IMR-90 (cell line): ENCODE measurements at regions not wholly inside any gene's neighbourhood (a gene's known extent, or its start where the extent isn't known, plus 50 kb on each side); places are given as distances from the start of the nearest gene placed in this dataset.

Experiments
- ATAC-seq: fragments of 200-7000 bp; cut with Tn5 transposase; 2 replicates; pipeline ENCODE4 v1.9.1; 2020; ENCODE audit warnings: low read depth, mild to moderate bottlenecking, moderate library complexity
- BruUV-seq: library from RNA; stranded (reverse); fragments of 400-500 nt; replicated peaks from 2 replicates; lab custom pipeline; 2021; lab: Mats Ljungman, UMichigan
- CTCF ChIA-PET: fragments of 300-600 bp; formaldehyde crosslinking; extraction: SDS; loops from one replicate; lab custom pipeline; 2021; ENCODE audit warnings: antibody characterized with exemption; lab: Yijun Ruan, JAX
- POLR2A ChIA-PET: fragments of 300-600 bp; sonication (Branson Sonifier 250); formaldehyde crosslinking; loops from one replicate; lab custom pipeline; 2022; ENCODE audit warnings: antibody characterized with exemption; ENCODE audit not compliant: unreplicated experiment; lab: Charles Lee
- DNase-seq: peaks from one replicate; pipeline ENCODE4 v3.0.0; 2013
- H2AFZ ChIP-seq: replicated peaks from 2 replicates; pipeline ENCODE3; 2013; ENCODE audit warnings: low read length, mild to moderate bottlenecking; ENCODE audit not compliant: poor library complexity
- H2AK5ac ChIP-seq: 2 replicates; pipeline ENCODE4 v1.6.1; 2013; ENCODE audit warnings: low read depth, low read length, inconsistent platforms
- H2AK9ac ChIP-seq: replicated peaks from 2 replicates; pipeline ENCODE3; 2013; ENCODE audit warnings: mild to moderate bottlenecking, low read depth, low read length, moderate library complexity; ENCODE audit not compliant: poor library complexity
- H2BK120ac ChIP-seq: 2 replicates; pipeline ENCODE4 v1.6.1; 2013; ENCODE audit warnings: low read depth, low read length, inconsistent platforms
- H2BK15ac ChIP-seq: 3 replicates; pipeline ENCODE4 v1.6.1; 2013; ENCODE audit warnings: low read depth, low read length, inconsistent platforms
- H2BK20ac ChIP-seq: 2 replicates; pipeline ENCODE4 v1.6.1; 2013; ENCODE audit warnings: low read depth, mild to moderate bottlenecking, inconsistent platforms, low read length, moderate library complexity
- H2BK5ac ChIP-seq: 2 replicates; pipeline ENCODE4 v1.6.1; 2013; ENCODE audit warnings: mild to moderate bottlenecking, low read depth, low read length, inconsistent platforms; ENCODE audit not compliant: poor library complexity, severe bottlenecking
- H3K14ac ChIP-seq: replicated peaks from 2 replicates; pipeline ENCODE4 v1.6.1; 2013; ENCODE audit warnings: low read depth, low read length, inconsistent platforms
- H3K18ac ChIP-seq: 2 replicates; pipeline ENCODE4 v1.6.1; 2013; ENCODE audit warnings: low read depth, low read length, control low read depth
- H3K23ac ChIP-seq: 2 replicates; pipeline ENCODE4 v1.6.1; 2013; ENCODE audit warnings: low read depth, low read length, inconsistent platforms
- H3K27ac ChIP-seq: 2 replicates; pipeline ENCODE4 v1.5.1; 2013; ENCODE audit warnings: mild to moderate bottlenecking, control low read depth, low read length; ENCODE audit not compliant: insufficient read depth
- H3K27me3 ChIP-seq: 2 replicates; pipeline ENCODE4 v1.6.1; 2013; ENCODE audit warnings: low read length; ENCODE audit not compliant: control insufficient read depth, insufficient read depth
- H3K36me3 ChIP-seq: 2 replicates; pipeline ENCODE4 v1.6.1; 2013; ENCODE audit warnings: low read length, mixed read lengths; ENCODE audit not compliant: control insufficient read depth, insufficient read depth
- H3K4ac ChIP-seq: 2 replicates; pipeline ENCODE4 v1.6.1; 2013; ENCODE audit warnings: low read depth, low read length, inconsistent platforms
- H3K4me1 ChIP-seq: 2 replicates; pipeline ENCODE4 v1.6.1; 2013; ENCODE audit warnings: low read length, mixed read lengths; ENCODE audit not compliant: control insufficient read depth, insufficient read depth
- H3K4me2 ChIP-seq: 2 replicates; pipeline ENCODE4 v1.6.1; 2013; ENCODE audit warnings: low read depth, mild to moderate bottlenecking, control low read depth, low read length, moderate library complexity
- H3K4me3 ChIP-seq: 2 replicates; pipeline ENCODE4 v1.5.1; 2013; ENCODE audit warnings: low read depth, mild to moderate bottlenecking, control low read depth, low read length, moderate library complexity; ENCODE audit not compliant: insufficient read depth
- H3K56ac ChIP-seq: 2 replicates; pipeline ENCODE4 v1.6.1; 2013; ENCODE audit warnings: low read length, inconsistent platforms; ENCODE audit not compliant: insufficient read depth; ENCODE audit errors: extremely low read depth
- H3K79me1 ChIP-seq, 2 experiments: 2 replicates each; pipeline ENCODE4 v1.6.1; 2013; ENCODE audit warnings: low read length in 2 of 2, inconsistent platforms in 1 of 2, low read depth in 1 of 2
- H3K9ac ChIP-seq: 2 replicates; pipeline ENCODE4 v1.6.1; 2013; ENCODE audit warnings: low read depth, low read length, control low read depth
- H3K9me1 ChIP-seq: 2 replicates; pipeline ENCODE4 v1.6.1; 2013; ENCODE audit warnings: low read length, inconsistent platforms; ENCODE audit not compliant: insufficient read depth
- H3K9me3 ChIP-seq: 2 replicates; pipeline ENCODE4 v1.6.1; 2013; ENCODE audit warnings: low read length; ENCODE audit not compliant: control insufficient read depth, insufficient read depth
- H4K20me1 ChIP-seq: 2 replicates; pipeline ENCODE4 v1.6.1; 2013; ENCODE audit warnings: low read length, inconsistent platforms; ENCODE audit not compliant: insufficient read depth
- H4K5ac ChIP-seq: 2 replicates; pipeline ENCODE4 v1.6.1; 2013; ENCODE audit warnings: mild to moderate bottlenecking, low read depth, low read length, control low read depth
- H4K8ac ChIP-seq, 2 experiments: 2 replicates each; pipeline ENCODE4 v1.6.1; 2013; ENCODE audit warnings: low read depth in 2 of 2, low read length in 2 of 2, control low read depth in 1 of 2, inconsistent platforms in 1 of 2
- H4K91ac ChIP-seq: 2 replicates; pipeline ENCODE4 v1.6.1; 2013; ENCODE audit warnings: low read depth, low read length, inconsistent platforms; ENCODE audit not compliant: insufficient read depth
- BHLHE40 ChIP-seq: fragments of 150-350 bp; IDR thresholded peaks from 2 replicates; pipeline ENCODE4 v1.6.1; 2016; ENCODE audit warnings: mild to moderate bottlenecking, low read depth, low read length
- CEBPB ChIP-seq: IDR thresholded peaks from 2 replicates; pipeline ENCODE4 v1.6.1; 2012; ENCODE audit warnings: low read depth, low read length, improper control_type of control experiment
- CHD1 ChIP-seq: IDR thresholded peaks from 2 replicates; pipeline ENCODE4 v1.6.1; 2012; ENCODE audit warnings: low read depth, low read length, improper control_type of control experiment
- CTCF ChIP-seq: conservative IDR thresholded peaks from 2 replicates; pipeline ENCODE4 v1.5.1; 2012; ENCODE audit warnings: mild to moderate bottlenecking, low read depth, low read length, improper control_type of control experiment
- FOS ChIP-seq: fragments of 150-350 bp; IDR thresholded peaks from 2 replicates; pipeline ENCODE4 v1.6.1; 2016; ENCODE audit warnings: low read depth, low read length
- MAFK ChIP-seq: IDR thresholded peaks from 2 replicates; pipeline ENCODE4 v1.6.1; 2012; ENCODE audit warnings: low read depth, low read length, improper control_type of control experiment
- MAZ ChIP-seq: IDR thresholded peaks from 2 replicates; pipeline ENCODE4 v1.6.1; 2012; ENCODE audit warnings: low read depth, mild to moderate bottlenecking, low read length, improper control_type of control experiment, moderate library complexity, borderline replicate concordance
- MXI1 ChIP-seq: IDR thresholded peaks from 2 replicates; pipeline ENCODE4 v1.6.1; 2012; ENCODE audit warnings: low read depth, mild to moderate bottlenecking, low read length, moderate library complexity, borderline replicate concordance
- NFE2L2 ChIP-seq: fragments of 150-350 bp; IDR thresholded peaks from 2 replicates; pipeline ENCODE4 v1.6.1; 2016; ENCODE audit warnings: low read depth, mild to moderate bottlenecking, low read length
- POLR2A ChIP-seq: IDR thresholded peaks from 2 replicates; pipeline ENCODE4 v1.6.1; 2012; ENCODE audit warnings: mild to moderate bottlenecking, low read depth, low read length
- RAD21 ChIP-seq: IDR thresholded peaks from 2 replicates; pipeline ENCODE4 v1.6.1; 2012; ENCODE audit warnings: low read length, improper control_type of control experiment
- RCOR1 ChIP-seq: IDR thresholded peaks from 2 replicates; pipeline ENCODE4 v1.6.1; 2012; ENCODE audit warnings: mild to moderate bottlenecking, low read length, improper control_type of control experiment; ENCODE audit not compliant: insufficient replicate concordance
- RFX5 ChIP-seq: IDR thresholded peaks from 2 replicates; pipeline ENCODE4 v1.8.0; 2012; ENCODE audit warnings: low read depth, mild to moderate bottlenecking, low read length, moderate library complexity
- SMC3 ChIP-seq: fragments of 150-350 bp; IDR thresholded peaks from 2 replicates; pipeline ENCODE4 v1.6.1; 2016; ENCODE audit warnings: low read depth, mild to moderate bottlenecking, antibody characterized with exemption, low read length, moderate library complexity
- USF2 ChIP-seq: fragments of 150-350 bp; IDR thresholded peaks from 2 replicates; pipeline ENCODE4 v1.6.1; 2017; ENCODE audit warnings: mild to moderate bottlenecking, antibody characterized with exemption, low read length, low read depth
- WGBS, 2 experiments: methylation state at CpG; one replicate each; pipeline versions ENCODE4 v1.1.5 to v1.1.7; 2013; ENCODE audit warnings: missing lambda C conversion rate in 2 of 2; ENCODE audit not compliant: insufficient read length in 1 of 2; ENCODE audit errors: extremely low coverage in 2 of 2; 5-methylcytosine and 5-hydroxymethylcytosine counted together
- dilution Hi-C: fragments of 300-500 bp; cut with HindIII; formaldehyde crosslinking; loops from one replicate; pipeline ENCODE4 v1.14.3; 2018; ENCODE audit warnings: low sequenced_read_pairs; ENCODE audit not compliant: unreplicated experiment
- in situ Hi-C: fragments of 300-500 bp; cut with MboI; formaldehyde crosslinking; loops from 3 replicates; pipeline ENCODE4 v1.14.3; 2019; ENCODE audit warnings: low sequenced_read_pairs, inconsistent platforms, mixed read lengths
- intact Hi-C: fragments of 100-400 bp; cut with micrococcal nuclease; formaldehyde crosslinking; loops from 2 replicates; pipeline ENCODE4 v1.10.0; 2022
- TF ChIP-seq, protein P1 (sequence below): fragments of 150-350 bp; IDR thresholded peaks from 2 replicates; pipeline ENCODE4 v1.6.1; 2016; ENCODE audit warnings: low read depth, mild to moderate bottlenecking, low read length, moderate library complexity, borderline replicate concordance

- Histone ChIP-seq H3K9me3 (no peaks in the 10 kb centered on the region), H3K9ac (no peak overlapping the region), H3K18ac (no peak overlapping the region), H3K4ac (no peak overlapping the region), H3K4me1 (no peaks in the 10 kb centered on the region), H4K20me1 (no peaks in the 10 kb centered on the region), H3K27ac (no peak overlapping the region), H4K5ac (no peak overlapping the region), H2BK5ac (no peak overlapping the region), H2AK5ac (no peak overlapping the region), H3K4me2 (no peak overlapping the region), H3K56ac (no peak overlapping the region), H3K79me1 (no peaks in the 10 kb centered on the region), H4K91ac (no peak overlapping the region), H3K14ac (no peak overlapping the region), H2AK9ac (no peak overlapping the region), H3K9me1 (no peaks in the 10 kb centered on the region), H3K23ac (no peak overlapping the region), H3K4me3 (no peak overlapping the region), H2BK15ac (no peak overlapping the region), H3K36me3 (no peaks in the 10 kb centered on the region), H3K27me3 (peaks cover 6% of the 10 kb centered on the region), H2AFZ (no peak overlapping the region), H2BK20ac (no peak overlapping the region), H4K8ac (no peak overlapping the region), H2BK120ac (no peak overlapping the region)
- dilution Hi-C loops (no loop called here), in situ Hi-C loops (no loop called here), intact Hi-C loops (no loop called here)
- TF ChIP-seq POLR2A (no peak), SMC3 (no peak), CEBPB (no peak), MAFK (no peak), NFE2L2 (no peak), CHD1 (no peak), RFX5 (no peak), RAD21 (no peak), MAZ (no peak), MXI1 (no peak), BHLHE40 (no peak), FOS (no peak), RCOR1 (no peak), USF2 (no peak), CTCF (no peak)
- TF ChIP-seq, protein P1, sequence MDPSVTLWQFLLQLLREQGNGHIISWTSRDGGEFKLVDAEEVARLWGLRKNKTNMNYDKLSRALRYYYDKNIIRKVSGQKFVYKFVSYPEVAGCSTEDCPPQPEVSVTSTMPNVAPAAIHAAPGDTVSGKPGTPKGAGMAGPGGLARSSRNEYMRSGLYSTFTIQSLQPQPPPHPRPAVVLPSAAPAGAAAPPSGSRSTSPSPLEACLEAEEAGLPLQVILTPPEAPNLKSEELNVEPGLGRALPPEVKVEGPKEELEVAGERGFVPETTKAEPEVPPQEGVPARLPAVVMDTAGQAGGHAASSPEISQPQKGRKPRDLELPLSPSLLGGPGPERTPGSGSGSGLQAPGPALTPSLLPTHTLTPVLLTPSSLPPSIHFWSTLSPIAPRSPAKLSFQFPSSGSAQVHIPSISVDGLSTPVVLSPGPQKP: no peak
- no TSS peak for BruUV-seq
- ChIA-PET POLR2A (no interaction called here), CTCF (no interaction called here)
- ATAC-seq (no peak), DNase-seq (no peak)
- WGBS, 2 experiments: 100% methylated on average over 1 of the region's 2 CpGs; no CpG with 5 or more reads in 1 of the 2 experiments
Observed at GRCh38 chr6:4208158-4208557, 72.8 kb upstream of the ECI2 start.
